GM21576 (cell line): ENCODE measurements at regions not wholly inside any gene's neighbourhood (a gene's known extent, or its start where the extent isn't known, plus 50 kb on each side); places are given as distances from the start of the nearest gene placed in this dataset.

ENCODE experiments used
- ATAC-seq: cut with Tn5 transposase; IDR thresholded peaks from one replicate; pipeline ENCODE4 v1.9.1; 2021; ENCODE audit warnings: mild to moderate bottlenecking, moderate library complexity; ENCODE audit not compliant: unreplicated experiment

DNA sequence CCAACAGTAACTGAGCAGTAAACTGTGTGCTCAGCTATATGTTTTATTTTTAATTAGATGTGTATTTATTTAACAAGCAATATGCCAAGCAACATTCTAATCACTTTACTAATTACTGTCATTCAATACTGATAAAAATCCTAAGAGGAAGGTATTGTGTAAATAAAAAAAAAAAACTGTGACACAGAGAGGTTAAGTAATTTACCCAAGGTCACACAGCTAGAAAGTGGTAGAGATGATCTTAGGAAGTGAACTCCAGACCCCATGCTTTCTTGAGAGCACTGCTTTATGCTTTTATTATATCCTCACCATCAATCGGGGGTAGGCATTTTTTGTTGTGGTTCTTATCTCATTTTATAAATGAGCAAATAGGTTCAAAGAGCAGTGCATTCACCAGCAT is 417.1 kb downstream of the RAB28 start:
- ATAC-seq: no peak

DNA sequence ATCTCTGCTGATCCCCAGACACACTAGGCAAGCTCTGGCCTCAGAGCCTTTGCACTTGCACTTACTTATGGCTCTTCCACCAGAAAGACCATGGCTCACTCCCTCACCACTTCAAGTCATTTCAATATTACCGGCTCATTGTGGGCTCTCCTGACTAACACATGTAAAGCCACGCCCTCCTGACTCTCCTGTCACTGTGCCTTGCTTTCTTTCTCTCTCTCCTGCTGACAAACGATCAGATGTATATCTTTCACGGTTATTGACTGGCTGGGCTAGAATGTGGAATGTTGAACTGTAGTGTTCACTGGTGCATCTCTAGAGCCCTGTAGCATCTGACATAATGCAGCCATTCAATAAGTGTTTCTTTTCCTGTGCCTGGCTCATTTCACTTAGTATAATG is 425.1 kb downstream of the RAB28 start:
- ATAC-seq: no peak

DNA sequence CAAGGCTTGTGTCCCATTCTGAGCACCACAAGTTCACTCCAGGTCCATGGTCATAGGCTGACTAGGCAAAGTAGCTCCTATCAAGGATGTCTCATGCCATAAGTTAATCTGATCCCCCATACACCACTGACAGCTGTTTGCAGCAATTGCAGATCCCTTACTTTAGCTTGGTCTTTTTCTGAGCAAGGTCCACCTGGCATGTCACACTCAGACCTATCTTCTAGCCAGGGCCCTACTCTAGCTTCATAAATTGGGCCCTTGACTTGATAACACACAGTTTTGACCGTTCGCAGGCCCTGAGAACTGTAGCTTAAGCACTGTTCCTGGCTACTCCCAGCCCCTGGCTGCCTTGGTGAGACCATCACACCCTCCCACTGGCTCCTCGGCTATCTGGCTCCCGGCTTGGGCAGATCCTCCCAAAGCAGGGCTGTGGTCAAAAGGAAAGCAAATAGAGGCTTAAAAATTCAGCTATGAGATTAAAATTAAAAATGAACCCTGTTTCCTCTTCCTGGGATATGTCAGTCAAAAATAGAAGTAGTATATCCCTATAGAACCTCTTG is 427.4 kb downstream of the RAB28 start:
- no peak for ATAC-seq

DNA sequence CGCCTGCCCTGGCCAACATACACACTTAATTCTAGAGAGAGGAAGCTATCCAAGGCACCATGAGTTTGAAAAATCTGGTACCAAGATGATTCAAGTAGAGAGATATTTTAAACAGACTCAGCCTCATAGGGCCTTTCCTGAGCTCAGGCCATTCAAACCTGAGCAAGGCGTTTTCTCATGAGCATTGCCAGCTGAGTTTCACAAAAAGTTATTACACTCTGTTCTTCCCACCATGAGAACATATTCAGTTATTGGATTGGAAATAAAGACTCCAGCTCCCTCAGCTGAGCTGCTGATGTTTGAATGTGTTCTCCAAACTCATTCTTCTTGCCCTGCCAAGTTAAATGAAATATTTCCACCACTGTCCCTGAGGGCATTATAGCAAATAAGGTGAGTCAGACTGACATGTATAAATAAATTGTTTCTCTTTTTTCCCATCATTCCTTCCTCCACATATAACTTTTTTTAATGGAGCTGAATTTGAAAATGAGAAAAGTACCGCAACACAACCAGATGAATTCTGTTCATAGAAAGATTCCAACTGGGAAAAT is 429.6 kb downstream of the RAB28 start:
- no peak for ATAC-seq

DNA sequence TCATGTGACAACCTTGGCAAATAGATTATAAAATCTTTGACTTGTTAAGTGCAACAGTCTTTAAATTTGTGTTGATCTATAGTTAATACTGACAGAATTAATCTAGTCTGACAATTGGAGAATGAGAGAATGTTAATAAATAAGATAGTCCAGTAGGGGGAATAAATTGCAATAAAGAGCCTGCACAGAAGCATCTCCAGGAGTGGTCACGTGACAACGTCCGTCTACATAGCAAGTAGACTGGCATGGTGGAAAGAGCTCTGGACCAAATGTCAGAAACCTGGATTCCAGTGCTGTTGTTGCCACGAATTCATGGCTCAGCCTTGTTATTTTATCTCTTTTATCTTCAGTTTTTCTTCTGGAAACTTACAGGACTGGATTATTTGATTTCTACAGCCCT is 436.5 kb downstream of the RAB28 start:
- no peak for ATAC-seq

DNA sequence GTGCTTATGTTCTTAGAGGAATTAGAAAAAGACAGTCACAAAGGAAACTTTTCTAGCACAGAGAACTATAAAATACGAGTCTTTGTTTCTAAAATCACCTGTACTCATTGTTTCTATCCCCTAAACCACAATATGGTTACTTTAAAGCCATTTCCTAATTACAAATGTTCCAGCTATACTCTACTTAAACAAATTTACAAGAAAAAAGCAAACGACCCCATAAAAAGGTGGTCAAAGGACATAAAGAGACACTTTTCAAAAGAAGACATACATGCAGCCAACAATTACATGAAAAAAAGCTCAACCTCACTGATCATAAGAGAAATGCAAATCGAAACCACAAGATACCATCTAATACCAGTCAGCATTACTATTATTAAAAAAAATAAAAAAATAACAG is 447.3 kb downstream of the RAB28 start:
- ATAC-seq: no peak

DNA sequence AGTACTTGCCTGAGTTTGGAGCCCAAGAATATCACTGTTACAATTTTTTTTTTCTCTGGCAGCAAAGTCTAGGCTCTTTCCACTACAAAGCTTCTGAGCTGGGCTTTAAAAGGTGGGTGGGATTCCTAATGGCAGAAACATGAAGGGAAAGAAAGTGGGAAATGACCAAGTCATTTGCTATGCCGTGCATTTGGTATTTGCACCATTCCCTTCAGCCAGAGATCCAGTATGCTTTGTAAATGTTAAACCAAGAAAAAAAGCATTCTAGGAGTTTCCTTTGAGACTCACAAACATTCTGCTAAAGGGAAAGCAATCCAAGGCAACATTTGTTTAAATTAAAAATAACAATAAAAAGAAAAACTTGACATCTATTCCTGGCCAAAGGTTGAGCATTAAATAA is 451.2 kb downstream of the RAB28 start:
- no peak for ATAC-seq

DNA sequence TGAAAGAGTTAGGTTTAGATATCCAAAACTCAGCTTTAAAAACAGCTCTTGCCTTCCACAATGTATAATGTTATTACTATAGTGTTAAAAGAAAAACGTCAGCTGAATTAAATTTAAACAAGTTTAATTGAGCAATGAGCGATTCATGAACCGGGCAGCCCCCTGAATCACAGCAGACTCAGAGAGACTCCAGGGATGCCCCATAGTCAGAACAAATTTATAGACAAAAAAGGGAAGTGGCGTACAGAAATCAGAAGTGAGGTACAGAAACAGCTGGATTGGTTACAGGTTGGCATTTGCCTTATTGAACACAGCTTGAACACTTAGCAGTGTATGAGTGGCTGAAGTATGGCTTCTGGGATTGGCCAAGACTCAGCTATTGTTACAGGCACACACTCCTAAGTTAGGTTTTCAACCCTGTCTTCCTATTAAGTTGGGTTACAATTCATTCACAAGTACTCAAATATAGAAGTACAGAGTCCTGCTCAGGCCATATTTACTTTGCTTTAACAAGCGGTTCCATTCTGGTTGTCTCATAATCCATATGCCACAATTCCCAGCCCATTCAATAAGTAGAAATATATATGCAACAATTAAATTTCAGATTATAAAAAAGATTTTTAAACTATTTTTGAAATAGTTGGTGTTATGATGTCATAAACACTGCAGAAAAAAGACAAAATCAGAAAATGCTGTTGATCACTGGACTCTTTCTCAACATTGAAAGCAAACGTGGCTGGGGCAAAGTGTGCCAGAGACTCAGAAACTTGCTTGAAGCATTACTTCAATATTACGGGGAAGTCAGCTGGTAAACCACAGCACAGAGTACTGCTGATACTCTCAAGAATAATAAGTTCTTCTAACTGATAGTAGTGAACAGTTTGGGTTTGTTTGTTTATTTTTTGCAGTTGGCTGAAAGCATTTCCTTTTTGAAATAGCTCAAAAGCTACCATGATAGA is 459.7 kb downstream of the RAB28 start:
- no peak for ATAC-seq

DNA sequence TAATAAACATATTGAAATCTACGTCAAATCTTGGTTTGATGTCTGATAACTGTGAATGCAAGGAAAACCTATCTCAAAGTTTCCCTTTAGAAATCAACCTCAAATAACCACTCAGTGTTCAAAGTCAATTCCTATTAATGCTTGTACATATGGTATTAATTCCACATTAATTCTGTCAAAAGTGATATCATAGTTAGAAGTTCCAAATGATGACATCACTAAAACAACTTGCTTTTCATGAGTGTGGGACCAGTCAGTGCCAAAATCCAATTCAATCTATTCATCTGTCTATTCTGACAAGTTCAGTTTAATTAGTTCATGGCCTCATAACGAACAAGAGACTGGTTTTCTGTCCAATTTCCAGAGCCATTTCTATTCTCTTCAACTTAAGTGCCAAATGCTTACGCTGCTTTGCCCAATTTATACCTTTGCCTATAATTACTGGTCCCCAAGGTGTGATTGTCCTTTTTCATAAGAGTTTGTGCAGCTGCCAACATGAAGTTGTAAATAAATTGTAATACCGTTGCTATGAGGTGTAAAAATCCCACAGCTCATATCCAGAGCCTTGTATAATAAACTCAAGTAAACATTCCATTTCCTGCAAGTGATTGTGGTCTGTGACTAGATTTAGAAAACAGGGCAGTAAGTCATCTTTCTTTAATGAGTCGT is 476.2 kb downstream of the RAB28 start:
- no peak for ATAC-seq

DNA sequence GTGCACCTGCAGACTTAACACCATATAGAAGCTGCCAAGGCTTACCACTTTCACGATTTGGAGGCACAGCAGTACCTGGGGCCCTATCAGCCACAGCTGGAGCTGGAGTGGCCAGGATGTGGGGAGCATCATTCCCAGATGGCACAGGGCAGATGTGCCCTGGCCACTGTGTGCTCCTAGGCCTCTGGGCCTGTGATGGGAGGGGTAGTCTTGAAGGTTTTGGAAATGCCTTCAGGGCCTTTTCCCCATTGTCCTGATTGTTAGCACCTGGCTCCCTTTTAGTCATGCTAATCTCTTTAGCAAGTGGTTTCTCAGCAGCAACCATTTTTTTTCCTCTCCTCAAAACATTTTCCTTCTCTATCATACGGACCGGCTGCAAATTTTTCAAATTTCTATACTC is 490.2 kb downstream of the RAB28 start:
- no peak for ATAC-seq

DNA sequence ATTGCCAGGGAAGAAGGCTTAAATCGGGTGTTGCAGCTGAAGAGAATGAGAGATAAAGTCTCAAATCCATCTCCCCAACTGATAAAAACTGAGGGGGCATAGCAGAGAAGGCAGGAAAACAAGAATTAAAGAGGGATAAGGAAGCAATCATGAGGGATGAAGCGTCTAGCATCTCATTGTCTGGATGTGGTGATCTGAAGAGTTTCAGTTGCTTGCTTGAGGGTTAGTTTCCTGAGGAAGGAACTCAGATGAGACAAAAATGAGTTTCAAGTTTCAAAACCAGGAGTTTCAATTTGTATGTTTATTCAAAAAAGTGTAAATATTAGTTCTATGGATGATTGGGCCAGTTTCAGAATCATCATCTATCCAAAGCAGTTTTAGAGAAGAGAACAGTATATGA is 496.9 kb downstream of the RAB28 start:
- no peak for ATAC-seq

DNA sequence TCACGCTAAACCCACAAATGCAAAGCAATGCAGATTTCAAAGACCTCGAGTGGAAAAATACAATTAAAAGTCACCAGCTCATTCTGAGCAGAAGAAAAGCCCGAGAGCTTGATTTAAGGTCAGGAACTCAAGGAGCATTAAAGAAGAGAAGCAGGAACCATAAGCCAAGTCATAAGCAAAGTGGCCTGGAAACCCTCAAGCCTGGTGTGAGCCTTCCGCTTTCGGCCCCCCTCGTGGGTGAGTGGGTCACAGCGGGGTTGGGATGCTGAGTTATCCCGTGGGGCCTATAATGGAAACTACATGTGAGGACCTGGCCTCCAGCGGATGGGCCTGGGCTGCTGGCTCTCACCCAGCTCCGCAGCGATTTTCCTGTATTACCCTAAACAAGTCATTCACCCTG is 504.3 kb downstream of the RAB28 start:
- no peak for ATAC-seq

DNA sequence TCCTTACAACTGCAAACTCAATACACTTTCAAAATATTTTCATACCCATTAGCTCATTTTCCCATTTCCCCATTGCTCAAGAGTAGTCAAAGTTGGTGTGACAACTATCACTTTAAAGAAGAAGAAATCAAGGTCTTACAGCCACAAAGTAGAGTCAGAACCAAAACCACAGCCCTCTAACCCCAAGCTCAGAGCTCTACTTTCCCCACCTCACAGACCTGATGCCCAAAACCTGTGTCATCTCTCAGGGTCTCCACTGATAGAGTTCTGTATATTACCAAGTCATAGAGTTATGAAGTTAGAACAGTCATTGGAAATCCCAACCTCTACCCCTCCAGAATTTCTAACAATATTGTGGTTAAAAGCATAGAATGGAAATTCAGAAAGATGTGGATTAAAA is 505.8 kb downstream of the RAB28 start:
- no peak for ATAC-seq

DNA sequence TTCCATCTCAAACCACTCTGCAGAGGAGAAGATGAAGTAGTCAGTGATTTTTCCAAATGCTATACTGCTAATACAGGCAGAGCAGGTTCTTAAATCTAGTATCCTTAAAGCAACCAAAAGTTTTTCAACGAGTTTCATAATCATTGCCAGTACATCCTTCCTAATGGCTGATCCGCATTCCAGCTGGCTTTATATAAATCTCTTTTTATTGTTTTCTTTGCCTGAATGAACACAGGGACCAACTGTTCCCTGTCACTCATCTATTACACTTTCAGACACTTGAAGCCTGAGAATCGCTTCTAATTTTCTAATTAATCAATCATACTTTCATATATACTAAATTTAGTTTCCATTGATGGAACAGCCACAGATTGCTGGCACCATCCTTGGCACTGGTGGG is 508.6 kb downstream of the RAB28 start:
- ATAC-seq: no peak

DNA sequence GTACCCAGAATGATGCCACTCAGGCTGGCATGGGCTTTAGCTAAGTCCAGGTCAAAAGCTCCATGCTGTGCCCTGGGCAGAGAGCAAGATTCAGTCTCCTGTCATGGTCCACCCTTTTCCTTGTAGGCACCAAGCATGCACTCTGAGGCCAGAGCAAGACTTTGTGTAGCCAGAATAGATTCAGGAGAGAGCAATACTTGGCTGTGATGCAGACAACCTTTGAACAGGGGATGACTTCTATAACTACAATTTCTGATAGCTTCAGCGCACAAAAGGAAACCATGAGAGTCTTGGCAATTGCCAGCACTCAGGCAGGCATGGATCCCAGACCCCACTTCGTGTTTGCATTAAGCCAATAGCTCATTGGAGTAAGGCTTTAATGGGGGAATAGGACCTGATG is 510.6 kb downstream of the RAB28 start:
- no peak for ATAC-seq

DNA sequence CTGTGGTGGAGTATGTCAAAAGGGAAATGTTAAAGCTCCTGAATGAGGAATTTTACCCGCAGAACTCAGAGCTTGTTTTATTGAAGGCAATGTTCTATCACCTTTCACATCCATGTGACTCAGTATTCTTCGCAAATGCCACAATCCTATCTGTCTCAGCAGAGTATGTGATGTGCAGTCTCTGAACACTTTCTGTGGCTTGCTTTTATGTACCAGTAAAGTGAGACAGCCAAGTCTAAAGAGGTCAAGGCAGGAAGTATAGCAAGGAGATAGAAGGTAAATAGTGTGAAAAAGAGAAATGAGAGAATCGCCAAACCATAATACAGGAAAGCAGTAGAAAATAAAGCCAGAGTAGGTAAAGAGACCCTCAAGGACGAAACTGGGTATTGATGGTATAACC is 515.8 kb downstream of the RAB28 start:
- no peak for ATAC-seq

DNA sequence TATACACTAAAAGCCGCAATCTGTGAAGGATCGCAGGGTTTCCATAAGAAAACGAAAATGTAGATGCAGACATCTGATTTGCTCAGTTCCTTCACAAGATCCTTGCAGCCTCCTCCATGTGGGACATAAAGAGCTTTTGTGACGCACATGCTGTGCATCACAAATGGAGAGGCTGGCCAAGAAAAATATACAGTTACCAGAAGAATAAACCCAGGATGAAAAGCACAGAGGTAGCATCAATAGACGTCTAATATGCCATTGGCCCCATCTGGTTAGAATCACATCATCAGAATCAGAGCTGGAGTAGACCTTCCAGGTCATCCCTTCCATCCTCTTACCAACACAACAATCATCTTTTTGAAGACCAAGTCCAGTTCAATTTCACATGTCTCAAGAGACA is 517.4 kb downstream of the RAB28 start:
- no peak for ATAC-seq

DNA sequence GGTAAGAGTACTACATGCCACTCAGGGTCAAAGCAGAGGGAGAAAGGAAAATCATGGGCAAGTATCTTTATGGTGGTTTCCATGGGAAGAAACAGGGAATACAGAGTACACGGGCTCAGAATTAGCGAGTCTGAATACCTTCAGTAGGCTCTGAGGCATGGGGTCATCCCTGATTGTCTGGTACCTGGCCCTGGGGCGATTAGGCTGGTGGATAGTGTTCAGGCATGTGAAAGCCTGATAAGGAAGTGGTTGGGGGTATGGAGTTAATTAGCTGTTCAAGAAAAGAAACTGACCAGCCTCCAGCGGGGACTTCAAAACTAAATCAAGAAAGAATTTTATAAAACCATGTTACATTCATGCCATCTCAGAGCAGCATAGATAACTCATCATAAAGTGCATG is 518.8 kb downstream of the RAB28 start:
- ATAC-seq: no peak

DNA sequence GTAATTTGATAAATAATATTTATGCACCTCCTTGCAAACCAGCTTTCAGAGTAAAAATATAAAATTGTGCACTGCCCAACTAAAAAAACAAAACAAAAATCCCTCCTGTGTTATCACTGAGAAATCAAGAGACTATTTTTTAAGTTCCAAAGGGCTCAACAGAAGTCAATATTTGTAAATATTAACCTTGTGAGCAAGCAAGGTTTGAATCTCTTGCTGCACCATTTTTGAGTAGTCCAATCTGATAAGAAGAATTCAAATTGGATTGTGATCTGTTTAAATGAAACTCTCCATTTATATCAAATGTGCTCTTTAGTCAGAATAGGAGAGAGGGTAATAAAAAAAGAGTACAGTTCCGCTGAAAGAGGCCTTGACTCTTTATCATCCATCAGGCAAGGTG is 520.2 kb downstream of the RAB28 start:
- ATAC-seq: no peak

DNA sequence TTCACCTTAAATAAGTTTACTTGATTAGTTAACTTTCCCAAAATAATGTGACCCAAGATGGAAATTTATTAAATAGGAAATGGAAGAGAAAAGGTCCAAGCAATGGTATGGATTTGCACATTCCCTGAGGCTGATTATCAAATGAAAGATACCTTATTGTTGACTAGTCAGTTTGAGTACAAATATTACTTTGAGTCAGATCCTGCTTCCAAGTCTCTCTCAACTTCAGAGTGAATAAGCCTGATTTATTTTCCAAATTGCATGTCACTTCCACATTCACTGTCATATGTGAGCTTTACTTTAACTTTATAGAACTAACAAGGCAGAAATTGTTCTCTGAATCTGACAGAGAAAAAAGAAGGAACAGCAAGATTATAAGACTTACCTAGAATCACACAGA is 520.8 kb downstream of the RAB28 start:
- no peak for ATAC-seq

DNA sequence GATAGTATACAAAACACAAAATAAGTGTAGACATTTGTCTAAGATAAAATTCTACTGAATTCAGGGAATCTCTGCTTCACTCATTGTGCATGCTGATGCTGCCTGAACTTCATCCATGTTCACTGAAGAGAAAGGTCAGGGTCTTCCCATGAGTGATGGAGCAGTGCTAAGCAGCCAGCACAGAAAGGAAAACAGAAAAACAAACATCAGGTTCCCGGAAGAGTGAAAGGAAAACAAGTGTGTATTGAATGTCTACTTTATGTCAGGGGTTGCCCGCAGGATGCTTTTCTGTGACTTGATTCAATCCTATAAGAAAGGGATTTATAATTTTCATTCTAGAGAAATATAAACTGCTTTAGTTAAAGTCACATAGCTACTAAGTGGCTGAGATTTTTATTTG is 522.4 kb downstream of the RAB28 start:
- no peak for ATAC-seq

DNA sequence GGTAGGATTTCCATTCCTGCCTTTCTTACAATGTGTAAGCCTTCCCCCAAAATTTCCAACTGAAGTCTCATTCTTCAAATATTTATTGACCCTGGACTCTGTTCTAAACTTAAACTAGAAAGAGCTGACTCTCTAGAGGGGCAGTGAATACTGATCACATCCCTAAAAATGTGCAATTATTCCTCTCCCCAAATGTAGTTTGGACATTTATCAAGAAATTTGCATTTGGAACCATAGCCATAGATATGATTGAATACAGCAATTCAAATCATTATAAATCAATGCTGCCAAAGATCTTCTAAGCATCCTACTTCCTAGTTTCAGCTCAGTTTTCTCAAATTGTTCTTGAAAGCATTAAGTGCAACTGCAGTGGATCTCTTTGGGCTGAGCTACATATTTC is 525.7 kb downstream of the RAB28 start:
- no peak for ATAC-seq
